ENCODE measurements at regions not wholly inside any gene's neighbourhood (a gene's known extent, or its start where the extent isn't known, plus 50 kb on each side); places are given as distances from the start of the nearest gene placed in this dataset.

DNA sequence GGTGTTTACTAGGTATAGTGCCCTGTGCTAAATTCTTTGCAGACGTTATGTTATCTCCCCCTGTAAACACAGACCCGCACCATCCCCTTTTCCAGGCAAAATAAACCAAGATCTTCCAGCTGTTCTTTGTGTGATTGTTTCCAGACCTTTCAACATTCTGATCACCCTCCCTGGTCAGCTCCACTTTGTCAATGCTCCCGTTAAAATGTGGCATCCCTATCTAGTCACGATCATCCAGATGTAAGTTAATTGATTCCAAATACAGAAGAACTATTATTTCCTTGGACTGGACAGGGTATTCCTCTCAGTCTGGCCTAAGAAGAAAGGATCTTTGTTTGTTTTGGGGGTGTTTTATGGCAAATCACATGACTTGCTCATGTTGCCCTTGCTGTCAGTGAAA, 127.6 kb upstream of the ARID2 start:
- TF ChIP-seq, protein P1, sequence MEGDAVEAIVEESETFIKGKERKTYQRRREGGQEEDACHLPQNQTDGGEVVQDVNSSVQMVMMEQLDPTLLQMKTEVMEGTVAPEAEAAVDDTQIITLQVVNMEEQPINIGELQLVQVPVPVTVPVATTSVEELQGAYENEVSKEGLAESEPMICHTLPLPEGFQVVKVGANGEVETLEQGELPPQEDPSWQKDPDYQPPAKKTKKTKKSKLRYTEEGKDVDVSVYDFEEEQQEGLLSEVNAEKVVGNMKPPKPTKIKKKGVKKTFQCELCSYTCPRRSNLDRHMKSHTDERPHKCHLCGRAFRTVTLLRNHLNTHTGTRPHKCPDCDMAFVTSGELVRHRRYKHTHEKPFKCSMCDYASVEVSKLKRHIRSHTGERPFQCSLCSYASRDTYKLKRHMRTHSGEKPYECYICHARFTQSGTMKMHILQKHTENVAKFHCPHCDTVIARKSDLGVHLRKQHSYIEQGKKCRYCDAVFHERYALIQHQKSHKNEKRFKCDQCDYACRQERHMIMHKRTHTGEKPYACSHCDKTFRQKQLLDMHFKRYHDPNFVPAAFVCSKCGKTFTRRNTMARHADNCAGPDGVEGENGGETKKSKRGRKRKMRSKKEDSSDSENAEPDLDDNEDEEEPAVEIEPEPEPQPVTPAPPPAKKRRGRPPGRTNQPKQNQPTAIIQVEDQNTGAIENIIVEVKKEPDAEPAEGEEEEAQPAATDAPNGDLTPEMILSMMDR (IDR thresholded peaks at IDR 0.05; ENCODE audit: low read length), result no peak
- no peak for TF ChIP-seq EZH2 (optimal IDR thresholded peaks at IDR 0.05; ENCODE audit: low read depth, low read length)

Data from MM.1S (cell line).